ENCODE measurements at regions not wholly inside any gene's neighbourhood (a gene's known extent, or its start where the extent isn't known, plus 50 kb on each side); places are given as distances from the start of the nearest gene placed in this dataset.
"Not testable (repeated sequence)": the region's sequence is repeated elsewhere in the genome, so short reads cannot be mapped to it uniquely, and the experiment has no call there.

- DNase-seq (ENCODE audit: low read depth): no peak
- no peak overlapping the region for H3K4me3 ChIP-seq (ENCODE audit: low read depth, low read length)
- in situ Hi-C loops (cut with HindIII; ENCODE audit: low sequenced_read_pairs): no loop called here
- TF ChIP-seq CTCF (IDR thresholded peaks at IDR 0.05; ENCODE audit: low read depth, low read length, missing control alignments): no peak
These were observed 452.8 kb upstream of the PTGER4 start for GRCh38 chr5:40226906-40227305.

- in situ Hi-C loops (cut with HindIII; ENCODE audit: low sequenced_read_pairs); H3K4me3 ChIP-seq (ENCODE audit: low read depth, low read length); DNase-seq (ENCODE audit: low read depth): not testable (repeated sequence)
These were observed 454.6 kb upstream of the PTGER4 start for GRCh38 chr5:40225147-40225546.

GRCh38 chr5:40224421-40224820 lies 455.3 kb upstream of the PTGER4 start:
- DNase-seq (ENCODE audit: low read depth): no peak
- no peak overlapping the region for H3K4me3 ChIP-seq (ENCODE audit: low read depth, low read length)
- no peak for TF ChIP-seq CTCF (IDR thresholded peaks at IDR 0.05; ENCODE audit: low read depth, low read length, missing control alignments)
- in situ Hi-C loops (cut with HindIII; ENCODE audit: low sequenced_read_pairs): no loop called here

GRCh38 chr5:40223884-40224402 lies 455.8 kb upstream of the PTGER4 start:
- DNase-seq (ENCODE audit: low read depth): peak; percentile 77
- no peak for TF ChIP-seq CTCF (IDR thresholded peaks at IDR 0.05; ENCODE audit: low read depth, low read length, missing control alignments)
- in situ Hi-C loops (cut with HindIII; ENCODE audit: low sequenced_read_pairs): no loop called here
- H3K4me3 ChIP-seq (ENCODE audit: low read depth, low read length): no peak overlapping the region

GRCh38 chr5:40221796-40222195 lies 457.9 kb upstream of the PTGER4 start:
- TF ChIP-seq CTCF (IDR thresholded peaks at IDR 0.05; ENCODE audit: low read depth, low read length, missing control alignments): no peak
- no peak overlapping the region for H3K4me3 ChIP-seq (ENCODE audit: low read depth, low read length)
- in situ Hi-C loops (cut with HindIII; ENCODE audit: low sequenced_read_pairs): no loop called here
- peak; percentile 60 for DNase-seq (ENCODE audit: low read depth)

- in situ Hi-C loops (cut with HindIII; ENCODE audit: low sequenced_read_pairs): no loop called here
- no peak for TF ChIP-seq CTCF (IDR thresholded peaks at IDR 0.05; ENCODE audit: low read depth, low read length, missing control alignments)
- DNase-seq (ENCODE audit: low read depth): no peak
- no peak overlapping the region for H3K4me3 ChIP-seq (ENCODE audit: low read depth, low read length)
These were observed 458.5 kb upstream of the PTGER4 start for GRCh38 chr5:40221255-40221654.

GRCh38 chr5:40220260-40220659 lies 459.5 kb upstream of the PTGER4 start:
- no peak for DNase-seq (ENCODE audit: low read depth)
- TF ChIP-seq CTCF (IDR thresholded peaks at IDR 0.05; ENCODE audit: low read depth, low read length, missing control alignments): no peak
- in situ Hi-C loops (cut with HindIII; ENCODE audit: low sequenced_read_pairs): no loop called here
- H3K4me3 ChIP-seq (ENCODE audit: low read depth, low read length): no peak overlapping the region

All from astrocyte of the cerebellum (primary cell).